ENCODE measurements at regions not wholly inside any gene's neighbourhood (a gene's known extent, or its start where the extent isn't known, plus 50 kb on each side); places are given as distances from the start of the nearest gene placed in this dataset.

DNA sequence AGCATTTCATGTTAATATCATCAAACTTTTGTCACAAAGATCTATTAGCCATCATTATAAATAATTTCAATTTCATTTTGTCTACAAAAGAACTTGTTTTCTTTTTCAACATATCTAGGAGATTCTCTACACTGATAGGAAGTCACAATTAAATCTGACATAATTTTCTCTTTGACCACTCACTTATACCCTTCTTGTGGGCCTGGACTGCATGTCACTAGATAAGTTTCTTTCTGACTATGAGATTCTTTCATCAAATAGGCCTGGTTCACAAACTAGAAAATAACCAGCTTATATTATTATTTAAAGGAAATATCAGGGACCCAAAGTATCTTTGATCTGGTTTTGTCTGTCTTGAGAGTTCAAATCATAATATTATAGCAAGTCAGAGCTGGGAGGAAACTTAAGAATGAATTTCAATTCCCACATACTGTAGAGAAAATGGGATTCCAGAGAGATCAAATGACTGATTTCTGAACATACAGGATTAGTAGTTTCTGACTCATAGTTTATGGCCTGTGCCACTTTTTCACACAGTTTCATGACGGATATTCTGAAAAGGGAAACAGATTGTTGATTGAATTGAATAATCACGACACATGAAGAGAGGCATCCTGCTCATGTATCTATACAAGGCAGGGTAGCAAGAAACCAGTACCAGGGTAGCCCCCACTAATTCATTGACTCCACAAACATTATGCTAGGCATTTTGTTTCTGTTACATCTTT is 355.8 kb downstream of the GPATCH2 start:
- TF ChIP-seq, protein P1, sequence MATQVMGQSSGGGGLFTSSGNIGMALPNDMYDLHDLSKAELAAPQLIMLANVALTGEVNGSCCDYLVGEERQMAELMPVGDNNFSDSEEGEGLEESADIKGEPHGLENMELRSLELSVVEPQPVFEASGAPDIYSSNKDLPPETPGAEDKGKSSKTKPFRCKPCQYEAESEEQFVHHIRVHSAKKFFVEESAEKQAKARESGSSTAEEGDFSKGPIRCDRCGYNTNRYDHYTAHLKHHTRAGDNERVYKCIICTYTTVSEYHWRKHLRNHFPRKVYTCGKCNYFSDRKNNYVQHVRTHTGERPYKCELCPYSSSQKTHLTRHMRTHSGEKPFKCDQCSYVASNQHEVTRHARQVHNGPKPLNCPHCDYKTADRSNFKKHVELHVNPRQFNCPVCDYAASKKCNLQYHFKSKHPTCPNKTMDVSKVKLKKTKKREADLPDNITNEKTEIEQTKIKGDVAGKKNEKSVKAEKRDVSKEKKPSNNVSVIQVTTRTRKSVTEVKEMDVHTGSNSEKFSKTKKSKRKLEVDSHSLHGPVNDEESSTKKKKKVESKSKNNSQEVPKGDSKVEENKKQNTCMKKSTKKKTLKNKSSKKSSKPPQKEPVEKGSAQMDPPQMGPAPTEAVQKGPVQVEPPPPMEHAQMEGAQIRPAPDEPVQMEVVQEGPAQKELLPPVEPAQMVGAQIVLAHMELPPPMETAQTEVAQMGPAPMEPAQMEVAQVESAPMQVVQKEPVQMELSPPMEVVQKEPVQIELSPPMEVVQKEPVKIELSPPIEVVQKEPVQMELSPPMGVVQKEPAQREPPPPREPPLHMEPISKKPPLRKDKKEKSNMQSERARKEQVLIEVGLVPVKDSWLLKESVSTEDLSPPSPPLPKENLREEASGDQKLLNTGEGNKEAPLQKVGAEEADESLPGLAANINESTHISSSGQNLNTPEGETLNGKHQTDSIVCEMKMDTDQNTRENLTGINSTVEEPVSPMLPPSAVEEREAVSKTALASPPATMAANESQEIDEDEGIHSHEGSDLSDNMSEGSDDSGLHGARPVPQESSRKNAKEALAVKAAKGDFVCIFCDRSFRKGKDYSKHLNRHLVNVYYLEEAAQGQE (IDR thresholded peaks at IDR 0.05; ENCODE audit: insufficient read depth in 1 of 2, low read depth in 2 of 2, low read length in 2 of 2): no peak
- TF ChIP-seq TAF1 (IDR thresholded peaks at IDR 0.05; ENCODE audit: borderline replicate concordance, insufficient read depth, low read length) (no peak), POLR2AphosphoS5 (IDR thresholded peaks at IDR 0.05; ENCODE audit: low read depth, low read length) (no peak), SIN3A (IDR thresholded peaks at IDR 0.05; ENCODE audit: borderline replicate concordance, insufficient read depth, low read length) (no peak), FOXP2 (optimal IDR thresholded peaks at IDR 0.05; ENCODE audit: borderline replicate concordance, extremely low read depth, extremely low read length, insufficient read depth) (no peak)

All from PFSK-1 (cell line).